C4-2B (cell line): ENCODE measurements at regions not wholly inside any gene's neighbourhood (a gene's known extent, or its start where the extent isn't known, plus 50 kb on each side); places are given as distances from the start of the nearest gene placed in this dataset.

ENCODE experiments used
- H3K27ac ChIP-seq: fragments of 450-650 bp; 2 replicates; pipeline ENCODE4 v1.5.1; 2017
- CTCF ChIP-seq: fragments of 450-650 bp; conservative IDR thresholded peaks from 2 replicates; pipeline ENCODE4 v1.5.1; 2017; ENCODE audit warnings: mild to moderate bottlenecking
- ZFX ChIP-seq: fragments of 450-650 bp; IDR thresholded peaks from 2 replicates; pipeline ENCODE4 v1.6.1; 2017

GRCh38 chr6:105941621-105942412, 144.3 kb upstream of the PRDM1 start:
- TF ChIP-seq ZFX (no peak), CTCF (no peak)
- H3K27ac ChIP-seq, result no peak overlapping the region

- H3K27ac ChIP-seq, result no peak overlapping the region
- TF ChIP-seq ZFX, result no peak
- no peak for TF ChIP-seq CTCF
These were observed 145.1 kb upstream of the PRDM1 start for GRCh38 chr6:105940990-105941389.

GRCh38 chr6:105936972-105937371, 149.2 kb upstream of the PRDM1 start:
- no peak for TF ChIP-seq CTCF
- no peak for TF ChIP-seq ZFX
- H3K27ac ChIP-seq, result no peak overlapping the region

- TF ChIP-seq CTCF (no peak), ZFX (no peak)
- H3K27ac ChIP-seq, result no peak overlapping the region
These were observed 150.7 kb upstream of the PRDM1 start for GRCh38 chr6:105935416-105935815.

- no peak for TF ChIP-seq ZFX
- no peak for TF ChIP-seq CTCF
- no peak overlapping the region for H3K27ac ChIP-seq
These were observed 151.4 kb upstream of the PRDM1 start for GRCh38 chr6:105934708-105935107.

GRCh38 chr6:105932440-105932839, 153.7 kb upstream of the PRDM1 start:
- H3K27ac ChIP-seq, result no peak overlapping the region
- no peak for TF ChIP-seq ZFX
- TF ChIP-seq CTCF, result no peak

GRCh38 chr6:105929626-105930025, 156.5 kb upstream of the PRDM1 start:
- TF ChIP-seq ZFX (no peak), CTCF (no peak)
- H3K27ac ChIP-seq, result no peak overlapping the region
